ENCODE measurements at regions not wholly inside any gene's neighbourhood (a gene's known extent, or its start where the extent isn't known, plus 50 kb on each side); places are given as distances from the start of the nearest gene placed in this dataset.

- TF ChIP-seq CTCF (IDR thresholded peaks at IDR 0.05; ENCODE audit: insufficient read depth, low read length, poor library complexity, severe bottlenecking), result no peak
- no peak for TF ChIP-seq EZH2phosphoT487 (conservative IDR thresholded peaks at IDR 0.05; ENCODE audit: low read length)
Measured at GRCh38 chr16:9392956-9393355, 301.5 kb downstream of the HAPSTR1 start.
